Mesenchymal stem cell (in vitro differentiated cells and primary cell): ENCODE measurements at regions not wholly inside any gene's neighbourhood (a gene's known extent, or its start where the extent isn't known, plus 50 kb on each side); places are given as distances from the start of the nearest gene placed in this dataset.

Experiments
- DNase-seq: peaks from one replicate; pipeline ENCODE4 v3.0.0-alpha.2; 2013
- H2AFZ ChIP-seq: one replicate; pipeline ENCODE4 v1.6.1; 2013; ENCODE audit warnings: low read depth, mild to moderate bottlenecking, control low read depth, inconsistent platforms, low read length, moderate library complexity
- H2AK5ac ChIP-seq: 2 replicates; pipeline ENCODE4 v1.6.1; 2013; ENCODE audit warnings: low read length, moderate library complexity, mild to moderate bottlenecking, inconsistent platforms; ENCODE audit not compliant: severe bottlenecking
- H2BK120ac ChIP-seq: one replicate; pipeline ENCODE4 v1.6.1; 2013; ENCODE audit warnings: low read depth, mild to moderate bottlenecking, inconsistent platforms, low read length, moderate library complexity
- H2BK12ac ChIP-seq, 2 experiments: one replicate each; pipeline ENCODE4 v1.6.1; 2013; ENCODE audit warnings: inconsistent platforms in 2 of 2, low read length in 2 of 2, mild to moderate bottlenecking in 2 of 2, moderate library complexity in 2 of 2, control low read depth in 1 of 2
- H2BK15ac ChIP-seq: one replicate; pipeline ENCODE4 v1.6.1; 2013; ENCODE audit warnings: mild to moderate bottlenecking, low read depth, inconsistent platforms; ENCODE audit not compliant: poor library complexity, severe bottlenecking
- H2BK5ac ChIP-seq: 2 replicates; pipeline ENCODE4 v1.6.1; 2013; ENCODE audit warnings: low read depth, mild to moderate bottlenecking, low read length, control low read depth, inconsistent platforms; ENCODE audit not compliant: poor library complexity, severe bottlenecking
- H3K14ac ChIP-seq, 2 experiments: one replicate each; pipeline ENCODE4 v1.6.1; 2013; ENCODE audit warnings: inconsistent platforms in 2 of 2, low read length in 2 of 2, control low read depth in 1 of 2, mild to moderate bottlenecking in 1 of 2, moderate library complexity in 1 of 2
- H3K18ac ChIP-seq, 2 experiments: one replicate each; pipeline ENCODE4 v1.6.1; 2013; ENCODE audit warnings: inconsistent platforms in 2 of 2, low read length in 2 of 2, control low read depth in 1 of 2, low read depth in 1 of 2, mild to moderate bottlenecking in 1 of 2
- H3K23ac ChIP-seq, 2 experiments: one replicate each; pipeline ENCODE4 v1.6.1; 2013; ENCODE audit warnings: inconsistent platforms in 2 of 2, low read length in 2 of 2, mild to moderate bottlenecking in 2 of 2, moderate library complexity in 2 of 2, control low read depth in 1 of 2
- H3K27ac ChIP-seq: 2 replicates; pipeline ENCODE4 v1.5.1; 2013; ENCODE audit warnings: mild to moderate bottlenecking, moderate library complexity, low read length, control low read depth, inconsistent platforms; ENCODE audit not compliant: poor library complexity, severe bottlenecking
- H3K27me3 ChIP-seq, 2 experiments: 2 replicates each; pipeline versions ENCODE4 v1.6.1 to v1.7.0; 2013; ENCODE audit warnings: low read length in 2 of 2, mild to moderate bottlenecking in 2 of 2, moderate library complexity in 2 of 2, control low read depth in 1 of 2, inconsistent platforms in 1 of 2; ENCODE audit not compliant: control insufficient read depth in 1 of 2, insufficient read depth in 1 of 2
- H3K36me3 ChIP-seq, 2 experiments: 2 replicates each; pipeline versions ENCODE4 v1.6.1 to v1.7.0; 2013; ENCODE audit warnings: low read length in 2 of 2, control low read depth in 1 of 2, inconsistent platforms in 1 of 2, low read depth in 1 of 2, mild to moderate bottlenecking in 1 of 2; ENCODE audit not compliant: insufficient read depth in 2 of 2, control insufficient read depth in 1 of 2
- H3K4ac ChIP-seq, 2 experiments: one replicate each; pipeline ENCODE4 v1.6.1; 2013; ENCODE audit warnings: inconsistent platforms in 2 of 2, low read length in 2 of 2, mild to moderate bottlenecking in 2 of 2, moderate library complexity in 2 of 2, control low read depth in 1 of 2, low read depth in 1 of 2
- H3K4me1 ChIP-seq: 2 replicates; pipeline ENCODE4 v1.6.1; 2013; ENCODE audit warnings: low read depth, low read length, control low read depth; ENCODE audit not compliant: control insufficient read depth, insufficient read depth
- H3K4me2 ChIP-seq: 2 replicates; pipeline ENCODE4 v1.6.1; 2013; ENCODE audit warnings: low read length, mild to moderate bottlenecking, inconsistent platforms; ENCODE audit not compliant: poor library complexity, severe bottlenecking
- H3K4me3 ChIP-seq, 2 experiments: 2 replicates each; pipeline versions ENCODE4 v1.5.1 to v1.7.0; 2013; ENCODE audit warnings: low read length in 2 of 2, mild to moderate bottlenecking in 2 of 2, control low read depth in 1 of 2, low read depth in 1 of 2; ENCODE audit not compliant: insufficient read depth in 1 of 2
- H3K79me1 ChIP-seq: replicated peaks from 2 replicates; pipeline ENCODE4 v1.6.1; 2013; ENCODE audit warnings: mild to moderate bottlenecking, control low read depth, low read length, inconsistent platforms; ENCODE audit not compliant: poor library complexity, severe bottlenecking
- H3K9ac ChIP-seq: 2 replicates; pipeline ENCODE4 v1.7.0; 2013; ENCODE audit warnings: mild to moderate bottlenecking, low read length, moderate library complexity
- H3K9me3 ChIP-seq: 2 replicates; pipeline ENCODE4 v1.7.0; 2013; ENCODE audit warnings: mild to moderate bottlenecking, low read length; ENCODE audit not compliant: control insufficient read depth
- H4K8ac ChIP-seq: one replicate; pipeline ENCODE4 v1.6.1; 2013; ENCODE audit warnings: inconsistent platforms, mild to moderate bottlenecking, low read length, moderate library complexity
- H4K91ac ChIP-seq: one replicate; pipeline ENCODE4 v1.6.1; 2013; ENCODE audit warnings: mild to moderate bottlenecking, low read length, inconsistent platforms
- WGBS: methylation state at CpG from one replicate; pipeline ENCODE4 v1.1.7; 2013; ENCODE audit warnings: mixed read lengths; 5-methylcytosine and 5-hydroxymethylcytosine counted together

GRCh38 chr1:221414772-221415539 is 326.9 kb downstream of the DUSP10 start:
- Histone ChIP-seq H3K27ac (no peak overlapping the region), H3K79me1 (no peaks in the 10 kb centered on the region), H2AFZ (no peak overlapping the region), H3K4ac (no peak overlapping the region), H3K4me1 (peaks cover 2% of the 10 kb centered on the region), H3K9ac (no peak overlapping the region), H3K18ac (no peak overlapping the region), H3K9me3 (no peaks in the 10 kb centered on the region), H3K4me3 (no peak overlapping the region), H3K4me2 (no peak overlapping the region), H3K14ac (no peak overlapping the region), H3K23ac (no peak overlapping the region), H2BK15ac (no peak overlapping the region), H3K36me3 (no peaks in the 10 kb centered on the region), H2BK120ac (no peak overlapping the region), H2AK5ac (no peak overlapping the region), H2BK5ac (no peak overlapping the region), H4K91ac (no peak overlapping the region), H3K27me3 (no peaks in the 10 kb centered on the region), H4K8ac (no peak overlapping the region), H2BK12ac (no peak overlapping the region)
- 89% methylated on average over 7 of the region's 8 CpGs for WGBS
- DNase-seq, result no peak

GRCh38 chr1:221415651-221416050 is 326.2 kb downstream of the DUSP10 start:
- no peaks in the 10 kb centered on the region for H3K36me3 ChIP-seq
- no peak overlapping the region for H2AFZ ChIP-seq
- H2BK15ac ChIP-seq, result no peak overlapping the region
- no peak overlapping the region for H3K14ac ChIP-seq
- H3K9me3 ChIP-seq, result no peaks in the 10 kb centered on the region
- H4K91ac ChIP-seq, result no peak overlapping the region
- H3K4me3 ChIP-seq, result no peak overlapping the region
- no CpG with 5 or more reads among the region's 1 CpG for WGBS
- no peaks in the 10 kb centered on the region for H3K79me1 ChIP-seq
- peaks cover 2% of the 10 kb centered on the region for H3K4me1 ChIP-seq
- H3K9ac ChIP-seq, result no peak overlapping the region
- no peak overlapping the region for H3K18ac ChIP-seq
- no peak overlapping the region for H3K4me2 ChIP-seq
- no peak overlapping the region for H3K4ac ChIP-seq
- DNase-seq, result no peak
- H3K27me3 ChIP-seq, result no peaks in the 10 kb centered on the region
- H2BK5ac ChIP-seq, result no peak overlapping the region
- H3K23ac ChIP-seq, result no peak overlapping the region
- no peak overlapping the region for H2BK12ac ChIP-seq
- H4K8ac ChIP-seq, result no peak overlapping the region
- H3K27ac ChIP-seq, result no peak overlapping the region
- no peak overlapping the region for H2AK5ac ChIP-seq
- H2BK120ac ChIP-seq, result no peak overlapping the region

GRCh38 chr1:221416142-221416541 is 325.7 kb downstream of the DUSP10 start:
- no peak for DNase-seq
- Histone ChIP-seq H2BK120ac (no peak overlapping the region), H3K79me1 (no peaks in the 10 kb centered on the region), H2BK15ac (no peak overlapping the region), H3K27me3 (no peaks in the 10 kb centered on the region), H2BK12ac (no peak overlapping the region), H3K4ac (no peak overlapping the region), H3K9ac (no peak overlapping the region), H4K8ac (no peak overlapping the region), H3K27ac (no peak overlapping the region), H2AK5ac (no peak overlapping the region), H3K18ac (no peak overlapping the region), H2AFZ (no peak overlapping the region), H2BK5ac (no peak overlapping the region), H3K23ac (no peak overlapping the region), H4K91ac (no peak overlapping the region), H3K4me1 (peaks cover 2% of the 10 kb centered on the region), H3K4me2 (no peak overlapping the region), H3K9me3 (no peaks in the 10 kb centered on the region), H3K14ac (no peak overlapping the region), H3K4me3 (no peak overlapping the region), H3K36me3 (no peaks in the 10 kb centered on the region)
- no CpG with 5 or more reads among the region's 4 CpGs for WGBS

- H2BK12ac ChIP-seq, result no peak overlapping the region
- H2BK120ac ChIP-seq, result no peak overlapping the region
- no peak overlapping the region for H4K91ac ChIP-seq
- no peak overlapping the region for H3K4ac ChIP-seq
- H3K27ac ChIP-seq, result no peak overlapping the region
- peaks cover 2% of the 10 kb centered on the region for H3K4me1 ChIP-seq
- no peak overlapping the region for H3K23ac ChIP-seq
- no peak overlapping the region for H2AK5ac ChIP-seq
- H3K4me2 ChIP-seq, result no peak overlapping the region
- no peaks in the 10 kb centered on the region for H3K27me3 ChIP-seq
- no peak overlapping the region for H2AFZ ChIP-seq
- H3K79me1 ChIP-seq, result no peaks in the 10 kb centered on the region
- no peak overlapping the region for H3K9ac ChIP-seq
- no peak overlapping the region for H3K14ac ChIP-seq
- H3K4me3 ChIP-seq, result no peak overlapping the region
- H3K9me3 ChIP-seq, result no peaks in the 10 kb centered on the region
- H4K8ac ChIP-seq, result no peak overlapping the region
- no peak for DNase-seq
- no peaks in the 10 kb centered on the region for H3K36me3 ChIP-seq
- H3K18ac ChIP-seq, result no peak overlapping the region
- no peak overlapping the region for H2BK5ac ChIP-seq
- no peak overlapping the region for H2BK15ac ChIP-seq
These were observed 325.2 kb downstream of the DUSP10 start for GRCh38 chr1:221416723-221417122.
